Kidney (tissue), 13 donors: ENCODE measurements at regions not wholly inside any gene's neighbourhood (a gene's known extent, or its start where the extent isn't known, plus 50 kb on each side); places are given as distances from the start of the nearest gene placed in this dataset.

Experiments
- DNase-seq, 5 donors: peaks; one replicate each; pipeline ENCODE4 v3.0.0-alpha.2; 2013 to 2020
- FAIRE-seq: peaks from 2 replicates; lab custom pipeline; 2012; peaks lifted over from hg19 to GRCh38; lab: Jason Lieb, UNC
- H3K27ac ChIP-seq, 2 donors: one replicate each; pipeline ENCODE4 v1.7.0; 2013; ENCODE audit warnings: low read depth in 2 of 2, low read length in 2 of 2, inconsistent platforms in 1 of 2
- H3K27me3 ChIP-seq: one replicate; pipeline ENCODE4 v1.7.1; 2013; ENCODE audit warnings: low read length, inconsistent platforms; ENCODE audit not compliant: control insufficient read depth, insufficient read depth
- H3K36me3 ChIP-seq, 3 donors: one replicate each; pipeline versions ENCODE4 v1.7.0 to v1.7.1; 2013; ENCODE audit warnings: low read length in 3 of 3, control low read depth in 1 of 3, inconsistent platforms in 1 of 3; ENCODE audit not compliant: insufficient read depth in 3 of 3, control insufficient read depth in 2 of 3
- H3K4me1 ChIP-seq, 3 donors: one replicate each; pipeline versions ENCODE4 v1.7.0 to v1.7.1; 2013; ENCODE audit warnings: low read length in 3 of 3, inconsistent platforms in 1 of 3, low read depth in 1 of 3; ENCODE audit not compliant: control insufficient read depth in 2 of 3, insufficient read depth in 2 of 3
- H3K4me3 ChIP-seq, 3 donors: one replicate each; pipeline versions ENCODE4 v1.7.0 to v1.8.1; 2013; ENCODE audit warnings: low read length in 3 of 3, control low read depth in 1 of 3, inconsistent platforms in 1 of 3
- H3K9ac ChIP-seq, 3 donors: one replicate each; pipeline versions ENCODE4 v1.7.0 to v1.7.1; 2013; ENCODE audit warnings: low read length in 3 of 3, control low read depth in 1 of 3, inconsistent platforms in 1 of 3
- H3K9me3 ChIP-seq, 3 donors: one replicate each; pipeline versions ENCODE4 v1.7.0 to v1.7.1; 2013; ENCODE audit warnings: low read length in 3 of 3, control low read depth in 1 of 3, inconsistent platforms in 1 of 3; ENCODE audit not compliant: control insufficient read depth in 2 of 3, insufficient read depth in 1 of 3
- intact Hi-C: fragments of 100-400 bp; cut with DNase I; formaldehyde crosslinking; loops from one replicate; pipeline ENCODE4 v1.11.1; 2022
- TF ChIP-seq, protein P1 (sequence below): IDR thresholded peaks from 3 replicates; pipeline ENCODE4 v1.5.1; 2012; ENCODE audit warnings: mild to moderate bottlenecking, moderate library complexity, borderline replicate concordance; ENCODE audit not compliant: insufficient read depth; ENCODE audit errors: extremely low read depth
- donor health status: control.
- donor health status: control.
- donor health status: control.
- donor health status: control.
- donor health status: control.
- donor health status: DM: yes; HTN: yes; CAD: no.
- donor health status: Normal renal cell carcinoma (clear cell type).

DNA sequence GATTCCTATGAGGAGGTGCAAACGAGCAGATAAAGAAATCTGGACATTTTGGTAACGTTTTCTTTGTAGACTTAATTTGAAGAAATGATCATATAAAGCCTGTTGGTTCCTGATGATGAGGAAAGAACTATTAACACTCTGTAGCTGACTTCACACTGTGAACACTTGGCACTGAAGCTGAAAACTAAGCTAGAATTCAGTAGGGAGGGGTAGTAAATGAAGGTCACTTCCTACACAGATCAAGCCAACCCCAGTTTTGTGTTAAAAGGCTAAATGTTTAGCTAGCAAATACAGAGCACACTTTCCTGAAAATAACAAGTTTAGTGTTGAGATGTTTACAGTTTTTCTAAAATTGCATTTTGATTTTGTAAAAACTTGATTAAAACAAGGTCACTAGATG, 296.2 kb upstream of the PRDM1 start:
- Histone ChIP-seq H3K9me3 (no peaks in the 10 kb centered on the region), H3K27me3 (no peaks in the 10 kb centered on the region), H3K9ac (no peak overlapping the region), H3K27ac (no peak overlapping the region), H3K4me3 (no peak overlapping the region), H3K4me1 (peaks cover 0 to 3% (median 0%) of the 10 kb centered on the region in 3 donors), H3K36me3 (no peaks in the 10 kb centered on the region)
- DNase-seq (peak in 1 of 5 donors; percentile 16), FAIRE-seq (no peak)
- intact Hi-C loops: no loop called here
- TF ChIP-seq, protein P1, sequence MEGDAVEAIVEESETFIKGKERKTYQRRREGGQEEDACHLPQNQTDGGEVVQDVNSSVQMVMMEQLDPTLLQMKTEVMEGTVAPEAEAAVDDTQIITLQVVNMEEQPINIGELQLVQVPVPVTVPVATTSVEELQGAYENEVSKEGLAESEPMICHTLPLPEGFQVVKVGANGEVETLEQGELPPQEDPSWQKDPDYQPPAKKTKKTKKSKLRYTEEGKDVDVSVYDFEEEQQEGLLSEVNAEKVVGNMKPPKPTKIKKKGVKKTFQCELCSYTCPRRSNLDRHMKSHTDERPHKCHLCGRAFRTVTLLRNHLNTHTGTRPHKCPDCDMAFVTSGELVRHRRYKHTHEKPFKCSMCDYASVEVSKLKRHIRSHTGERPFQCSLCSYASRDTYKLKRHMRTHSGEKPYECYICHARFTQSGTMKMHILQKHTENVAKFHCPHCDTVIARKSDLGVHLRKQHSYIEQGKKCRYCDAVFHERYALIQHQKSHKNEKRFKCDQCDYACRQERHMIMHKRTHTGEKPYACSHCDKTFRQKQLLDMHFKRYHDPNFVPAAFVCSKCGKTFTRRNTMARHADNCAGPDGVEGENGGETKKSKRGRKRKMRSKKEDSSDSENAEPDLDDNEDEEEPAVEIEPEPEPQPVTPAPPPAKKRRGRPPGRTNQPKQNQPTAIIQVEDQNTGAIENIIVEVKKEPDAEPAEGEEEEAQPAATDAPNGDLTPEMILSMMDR: no peak

DNA sequence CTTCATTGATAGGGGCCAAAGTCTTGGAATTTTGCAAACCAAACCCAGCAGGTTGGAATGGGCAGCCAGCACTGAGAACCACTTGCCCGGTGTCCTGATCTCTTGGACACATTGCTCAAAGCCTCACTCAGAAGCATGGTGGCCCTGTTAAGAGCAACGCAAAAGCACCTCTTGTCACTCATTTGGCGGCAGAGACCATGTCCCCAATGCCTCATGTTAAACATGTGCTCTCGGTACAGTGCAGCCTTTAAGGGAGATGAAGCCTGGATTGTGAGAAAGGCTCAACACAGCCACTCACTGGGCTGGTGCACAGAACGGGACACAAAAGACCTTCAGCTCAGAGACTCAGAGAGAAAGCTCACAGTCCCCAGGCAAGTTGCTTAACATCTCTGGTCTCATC, 298.4 kb upstream of the PRDM1 start:
- intact Hi-C loops: no loop called here
- H3K9ac ChIP-seq: no peak overlapping the region
- no peak overlapping the region for H3K4me3 ChIP-seq
- FAIRE-seq: no peak
- H3K9me3 ChIP-seq: no peaks in the 10 kb centered on the region
- no peaks in the 10 kb centered on the region for H3K4me1 ChIP-seq
- DNase-seq: no peak
- no peaks in the 10 kb centered on the region for H3K27me3 ChIP-seq
- H3K27ac ChIP-seq: no peak overlapping the region
- no peaks in the 10 kb centered on the region for H3K36me3 ChIP-seq
- TF ChIP-seq, protein P1: no peak

DNA sequence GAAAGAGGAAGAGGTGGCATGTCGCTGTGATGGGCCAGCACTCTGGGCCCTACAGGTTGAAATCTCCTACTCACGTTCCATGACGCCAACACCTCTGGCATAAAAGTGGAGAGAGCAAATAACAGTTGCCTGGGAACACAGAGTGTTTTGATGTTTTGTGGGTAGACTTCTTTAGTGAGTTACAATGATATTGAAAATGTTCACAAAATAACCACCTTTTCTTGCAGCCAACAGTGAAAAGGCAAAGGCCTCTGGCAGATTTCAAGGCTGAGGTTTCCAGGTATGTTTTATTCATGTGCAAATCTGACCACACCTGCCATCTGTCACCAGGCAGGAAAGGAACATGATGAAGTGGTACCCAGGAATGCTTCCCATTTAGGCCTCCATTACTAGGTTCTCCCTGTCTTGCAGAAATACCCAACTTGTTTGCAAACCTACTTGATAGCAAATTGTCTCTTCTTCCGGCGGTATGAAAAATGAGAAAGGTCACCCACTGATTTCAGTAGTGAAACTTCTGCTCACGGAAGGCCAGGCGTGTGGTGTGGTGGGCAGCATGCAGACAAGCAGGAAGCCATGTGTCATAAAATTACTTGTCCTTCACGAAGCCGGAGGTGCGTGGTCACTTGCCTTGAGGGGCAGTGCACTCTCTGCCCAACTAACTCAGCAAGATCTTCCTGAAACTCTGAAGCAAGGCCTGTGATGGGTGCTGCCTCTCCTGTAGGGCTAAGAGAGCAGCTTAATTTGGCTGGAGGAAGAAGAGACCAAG, 299.1 kb upstream of the PRDM1 start:
- H3K4me1 ChIP-seq: no peaks in the 10 kb centered on the region
- no peaks in the 10 kb centered on the region for H3K9me3 ChIP-seq
- no peaks in the 10 kb centered on the region for H3K36me3 ChIP-seq
- intact Hi-C loops: no loop called here
- H3K27ac ChIP-seq: no peak overlapping the region
- FAIRE-seq (no peak), DNase-seq (no peak)
- no peak overlapping the region for H3K9ac ChIP-seq
- no peaks in the 10 kb centered on the region for H3K27me3 ChIP-seq
- TF ChIP-seq, protein P1: no peak
- no peak overlapping the region for H3K4me3 ChIP-seq

DNA sequence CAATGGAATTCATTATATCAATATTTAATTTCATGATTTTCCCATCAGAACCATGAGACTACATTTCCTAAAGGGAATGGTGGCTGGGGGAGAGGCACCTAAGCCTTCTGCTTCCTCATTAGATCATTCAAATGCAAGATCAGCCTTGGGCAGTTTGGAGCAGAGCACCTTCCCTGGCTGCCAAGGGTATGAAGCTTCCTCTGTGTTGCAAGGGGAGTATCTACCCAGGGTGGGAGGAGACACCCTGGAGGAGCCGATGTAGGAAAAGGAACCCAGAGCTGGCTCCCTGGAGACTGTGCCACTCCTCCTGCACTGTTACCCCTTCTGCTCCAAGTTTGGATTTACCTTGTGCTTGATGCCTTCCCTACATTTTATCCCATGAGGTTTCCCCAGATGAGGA, 299.7 kb upstream of the PRDM1 start:
- no peak overlapping the region for H3K9ac ChIP-seq
- intact Hi-C loops: no loop called here
- no peaks in the 10 kb centered on the region for H3K27me3 ChIP-seq
- H3K9me3 ChIP-seq: no peaks in the 10 kb centered on the region
- TF ChIP-seq, protein P1: no peak
- no peak for FAIRE-seq
- H3K27ac ChIP-seq: no peak overlapping the region
- H3K4me1 ChIP-seq: no peaks in the 10 kb centered on the region
- no peak for DNase-seq
- no peak overlapping the region for H3K4me3 ChIP-seq
- H3K36me3 ChIP-seq: no peaks in the 10 kb centered on the region
